ENCODE measurements at regions not wholly inside any gene's neighbourhood (a gene's known extent, or its start where the extent isn't known, plus 50 kb on each side); places are given as distances from the start of the nearest gene placed in this dataset.
A peak's percentile ranks its signal among the peaks of the same experiment; 100 is the strongest.
"Not testable (repeated sequence)": the region's sequence is repeated elsewhere in the genome, so short reads cannot be mapped to it uniquely, and the experiment has no call there.

DNA sequence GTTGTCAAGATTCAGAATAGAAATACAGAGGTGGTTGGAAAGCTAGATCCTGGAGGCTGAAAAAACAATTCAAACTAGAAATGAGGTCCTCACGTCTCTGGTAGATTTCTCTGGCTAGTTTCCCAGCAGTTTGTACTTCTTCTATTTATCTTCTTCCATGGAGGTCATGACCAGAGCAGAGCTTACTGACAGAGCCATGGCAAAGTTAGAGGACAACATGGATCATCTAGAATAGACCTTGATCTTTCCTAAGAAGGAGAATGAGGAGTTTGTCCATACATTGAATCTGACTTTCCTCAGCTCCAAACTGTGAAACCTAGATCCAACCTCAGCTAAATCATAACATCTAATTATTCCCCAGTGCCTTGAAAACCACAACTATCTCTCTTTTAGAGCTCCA lies 900.8 kb upstream of the GOT2 start:
- Histone ChIP-seq H3K36me3 (ENCODE audit: control insufficient read depth, insufficient read depth, low read length) (no peaks in the 10 kb centered on the region), H3K4me3 (ENCODE audit: low read depth, low read length) (no peak overlapping the region), H3K27me3 (ENCODE audit: control insufficient read depth, insufficient read depth, low read length) (no peaks in the 10 kb centered on the region)
- peak; percentile 55 for FAIRE-seq
- TF ChIP-seq, protein P1, sequence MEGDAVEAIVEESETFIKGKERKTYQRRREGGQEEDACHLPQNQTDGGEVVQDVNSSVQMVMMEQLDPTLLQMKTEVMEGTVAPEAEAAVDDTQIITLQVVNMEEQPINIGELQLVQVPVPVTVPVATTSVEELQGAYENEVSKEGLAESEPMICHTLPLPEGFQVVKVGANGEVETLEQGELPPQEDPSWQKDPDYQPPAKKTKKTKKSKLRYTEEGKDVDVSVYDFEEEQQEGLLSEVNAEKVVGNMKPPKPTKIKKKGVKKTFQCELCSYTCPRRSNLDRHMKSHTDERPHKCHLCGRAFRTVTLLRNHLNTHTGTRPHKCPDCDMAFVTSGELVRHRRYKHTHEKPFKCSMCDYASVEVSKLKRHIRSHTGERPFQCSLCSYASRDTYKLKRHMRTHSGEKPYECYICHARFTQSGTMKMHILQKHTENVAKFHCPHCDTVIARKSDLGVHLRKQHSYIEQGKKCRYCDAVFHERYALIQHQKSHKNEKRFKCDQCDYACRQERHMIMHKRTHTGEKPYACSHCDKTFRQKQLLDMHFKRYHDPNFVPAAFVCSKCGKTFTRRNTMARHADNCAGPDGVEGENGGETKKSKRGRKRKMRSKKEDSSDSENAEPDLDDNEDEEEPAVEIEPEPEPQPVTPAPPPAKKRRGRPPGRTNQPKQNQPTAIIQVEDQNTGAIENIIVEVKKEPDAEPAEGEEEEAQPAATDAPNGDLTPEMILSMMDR (IDR thresholded peaks at IDR 0.05; ENCODE audit: insufficient read depth, low read length, severe bottlenecking), result no peak
- DNase-seq (ENCODE audit: low read depth), result no peak

DNA sequence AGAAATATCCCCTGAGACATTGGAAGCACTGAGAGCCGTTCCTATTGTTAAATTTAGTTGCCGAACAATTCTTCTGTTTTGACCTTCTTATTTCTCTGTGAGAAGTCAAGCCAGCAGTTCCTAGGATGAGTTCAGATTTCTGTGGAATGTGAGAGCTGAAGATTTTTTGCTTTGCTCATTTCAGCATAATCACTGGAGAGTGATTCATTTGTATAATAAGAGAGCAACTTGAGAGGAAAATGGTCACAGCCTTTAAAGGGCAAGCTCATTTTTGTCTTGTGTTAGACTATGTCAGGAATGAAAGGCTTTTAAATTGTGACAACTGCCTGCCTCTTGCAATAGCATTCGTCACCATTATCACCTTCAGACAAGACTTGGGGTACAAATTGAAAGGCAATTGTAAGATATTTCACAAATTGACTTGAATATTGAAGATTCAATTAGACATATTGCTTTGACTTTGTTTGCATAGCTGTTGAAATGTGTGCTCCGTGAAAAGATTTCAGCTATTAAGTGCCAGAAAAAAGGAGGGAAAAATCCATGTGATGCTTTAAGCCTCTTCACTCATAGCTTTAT lies 900.0 kb upstream of the GOT2 start:
- TF ChIP-seq, protein P1 (IDR thresholded peaks at IDR 0.05; ENCODE audit: insufficient read depth, low read length, severe bottlenecking), result no peak
- no peaks in the 10 kb centered on the region for H3K27me3 ChIP-seq (ENCODE audit: control insufficient read depth, insufficient read depth, low read length)
- no peak overlapping the region for H3K4me3 ChIP-seq (ENCODE audit: low read depth, low read length)
- no peaks in the 10 kb centered on the region for H3K36me3 ChIP-seq (ENCODE audit: control insufficient read depth, insufficient read depth, low read length)
- FAIRE-seq, result no peak
- no peak for DNase-seq (ENCODE audit: low read depth)

DNA sequence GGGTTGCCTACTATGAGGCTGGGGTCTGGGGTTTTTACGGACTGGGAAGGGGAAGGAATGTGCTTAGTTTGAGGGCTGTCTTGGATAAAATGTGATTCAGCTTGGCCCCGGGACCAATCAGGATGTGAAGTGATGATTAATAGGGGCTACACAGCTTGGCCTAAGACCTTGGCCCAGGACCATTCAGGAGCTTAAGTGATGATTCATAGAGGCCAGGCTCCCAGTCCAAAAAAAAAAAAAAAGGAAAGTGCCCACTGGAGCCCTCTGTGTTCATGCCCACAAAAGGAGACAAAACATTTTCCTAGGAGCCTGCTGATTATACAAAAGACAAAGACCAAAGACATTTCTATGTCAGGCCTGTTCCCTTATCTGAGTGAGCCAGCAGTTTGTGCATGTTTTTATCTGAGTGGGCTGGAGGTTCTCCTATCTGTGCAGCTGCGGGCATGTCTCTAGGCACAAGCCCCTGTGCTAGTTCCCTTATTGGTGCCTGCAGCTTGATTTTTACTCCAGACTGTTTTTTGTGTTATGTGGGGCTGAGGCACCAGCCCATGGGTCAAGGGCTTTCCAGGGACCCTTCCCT lies 898.2 kb upstream of the GOT2 start:
- TF ChIP-seq, protein P1 (IDR thresholded peaks at IDR 0.05; ENCODE audit: insufficient read depth, low read length, severe bottlenecking), result no peak
- H3K27me3 ChIP-seq (ENCODE audit: control insufficient read depth, insufficient read depth, low read length), result no peaks in the 10 kb centered on the region
- H3K4me3 ChIP-seq (ENCODE audit: low read depth, low read length), result no peak overlapping the region
- no peaks in the 10 kb centered on the region for H3K36me3 ChIP-seq (ENCODE audit: control insufficient read depth, insufficient read depth, low read length)
- DNase-seq (ENCODE audit: low read depth) (no peak), FAIRE-seq (no peak)

DNA sequence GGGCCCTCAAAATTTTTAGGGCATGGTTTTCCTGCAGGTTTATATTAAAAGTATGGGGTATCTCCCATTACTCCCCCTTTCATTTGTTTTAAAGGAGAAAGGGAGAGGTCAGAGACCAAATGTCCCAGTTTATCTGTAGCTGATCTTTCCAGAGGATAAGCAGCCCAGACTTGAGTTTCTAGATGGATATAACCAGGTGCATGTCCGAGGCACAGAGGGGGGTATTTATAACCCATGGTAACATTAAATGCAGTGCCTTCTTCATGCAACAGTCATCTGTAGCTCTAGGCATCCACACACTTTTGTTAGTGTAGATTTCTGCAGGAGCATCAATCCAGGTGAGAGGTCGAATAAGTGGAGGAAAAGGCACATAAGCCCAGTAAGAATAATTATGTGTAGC lies 890.3 kb upstream of the GOT2 start:
- H3K27me3 ChIP-seq (ENCODE audit: control insufficient read depth, insufficient read depth, low read length); H3K4me3 ChIP-seq (ENCODE audit: low read depth, low read length); DNase-seq (ENCODE audit: low read depth); H3K36me3 ChIP-seq (ENCODE audit: control insufficient read depth, insufficient read depth, low read length); FAIRE-seq: not testable (repeated sequence)

DNA sequence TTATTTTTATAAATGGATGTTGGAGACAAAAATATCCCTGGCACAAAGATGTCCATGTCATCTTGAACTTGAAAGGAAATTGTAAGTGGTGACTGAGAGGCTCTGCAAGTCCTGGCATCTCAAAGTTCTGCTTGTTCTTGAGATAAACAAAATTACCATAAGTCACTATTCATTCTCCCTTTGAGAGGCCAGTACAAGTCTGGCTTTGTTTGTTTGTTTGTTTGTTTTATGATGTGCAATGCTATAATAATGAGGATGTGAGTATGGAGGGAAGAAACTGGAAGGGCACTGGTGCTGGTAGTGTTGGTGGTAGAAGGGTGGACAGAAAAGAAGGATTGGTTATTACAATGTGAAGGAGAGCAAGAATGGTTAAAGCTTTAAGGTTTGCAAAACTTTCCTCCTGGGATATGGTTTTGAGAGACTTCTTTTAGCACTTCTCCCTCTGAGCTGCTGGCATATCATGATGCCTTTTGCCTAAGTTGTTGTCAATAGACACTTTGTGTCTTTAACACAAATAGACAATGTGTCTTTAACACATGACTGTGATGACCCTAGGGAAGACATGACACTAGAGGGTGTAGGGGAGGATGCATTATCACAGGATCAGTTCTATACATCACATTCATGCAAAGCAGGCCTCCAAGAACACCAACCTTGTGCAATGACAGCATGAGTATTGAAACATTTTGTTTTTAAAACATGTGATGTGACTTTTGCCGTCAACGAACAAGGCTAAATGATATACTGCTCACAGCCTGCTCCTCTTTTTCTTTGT lies 880.5 kb upstream of the GOT2 start:
- TF ChIP-seq, protein P1 (IDR thresholded peaks at IDR 0.05; ENCODE audit: insufficient read depth, low read length, severe bottlenecking), result no peak
- no peak for DNase-seq (ENCODE audit: low read depth)
- H3K4me3 ChIP-seq (ENCODE audit: low read depth, low read length), result no peak overlapping the region
- no peaks in the 10 kb centered on the region for H3K36me3 ChIP-seq (ENCODE audit: control insufficient read depth, insufficient read depth, low read length)
- no peaks in the 10 kb centered on the region for H3K27me3 ChIP-seq (ENCODE audit: control insufficient read depth, insufficient read depth, low read length)
- FAIRE-seq, result no peak

DNA sequence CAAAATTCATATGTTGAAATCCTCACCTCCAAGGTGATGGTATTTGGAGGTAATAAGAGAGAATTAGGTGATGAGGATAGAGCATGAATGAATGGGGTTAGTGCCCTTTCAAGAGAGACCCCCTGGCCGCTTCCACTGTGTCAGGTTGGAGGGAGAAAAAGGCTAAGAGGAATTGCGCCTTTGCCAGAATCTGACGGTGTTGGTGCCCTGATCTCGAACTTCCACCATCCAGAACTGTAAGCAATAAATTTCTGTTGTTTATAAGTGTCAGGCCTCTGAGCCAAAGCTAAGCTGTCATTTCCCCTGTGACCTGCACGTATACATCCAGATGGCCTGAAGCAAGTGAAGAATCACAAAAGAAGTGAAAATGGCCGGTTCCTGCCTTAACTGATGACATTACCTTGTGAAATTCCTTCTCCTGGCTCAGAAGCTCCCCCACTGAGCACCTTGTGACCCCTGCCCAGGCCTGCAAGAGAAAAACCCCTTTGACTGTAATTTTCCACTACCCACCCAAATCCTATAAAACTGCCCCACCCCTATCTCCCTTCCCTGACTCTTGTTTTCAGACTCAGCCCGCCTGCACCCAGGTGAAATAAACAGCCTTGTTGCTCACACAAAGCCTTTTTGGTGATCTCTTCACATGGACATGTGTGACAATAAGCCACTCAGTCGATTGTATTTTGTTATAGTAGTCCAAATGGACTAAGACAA lies 878.9 kb upstream of the GOT2 start:
- DNase-seq (ENCODE audit: low read depth); H3K27me3 ChIP-seq (ENCODE audit: control insufficient read depth, insufficient read depth, low read length); H3K4me3 ChIP-seq (ENCODE audit: low read depth, low read length); H3K36me3 ChIP-seq (ENCODE audit: control insufficient read depth, insufficient read depth, low read length); FAIRE-seq: not testable (repeated sequence)

Data from bronchial epithelial cell (primary cell).